Stimulated activated memory B cell treated with anti-CD40 and anti-IgM and Interleukin-4, amounts not matched to agents 10 μg/mL and 1 μg/mL and 100 μg/mL, for 72 hours (primary cell): ENCODE measurements at regions not wholly inside any gene's neighbourhood (a gene's known extent, or its start where the extent isn't known, plus 50 kb on each side); places are given as distances from the start of the nearest gene placed in this dataset.

Source experiments
- ATAC-seq: fragments of 150-1000 bp; cut with Tn5 transposase; 2 replicates; pipeline ENCODE4 v1.10.0; 2021
- H3K27ac Mint-ChIP-seq: one replicate; pipeline ENCODE4 v1.8.0; 2022; ENCODE audit warnings: mild to moderate bottlenecking, mixed read lengths
- H3K27me3 Mint-ChIP-seq: one replicate; pipeline ENCODE4 v1.8.0; 2022; ENCODE audit warnings: mixed read lengths
- H3K36me3 Mint-ChIP-seq: one replicate; pipeline ENCODE4 v1.8.0; 2022; ENCODE audit warnings: mixed read lengths
- H3K4me1 Mint-ChIP-seq: one replicate; pipeline ENCODE4 v1.8.0; 2022; ENCODE audit warnings: mixed read lengths
- H3K4me3 Mint-ChIP-seq: one replicate; pipeline ENCODE4 v1.8.0; 2022; ENCODE audit warnings: mild to moderate bottlenecking, moderate library complexity, mixed read lengths
- H3K9me3 Mint-ChIP-seq: one replicate; pipeline ENCODE4 v1.8.0; 2022; ENCODE audit warnings: mixed read lengths

DNA sequence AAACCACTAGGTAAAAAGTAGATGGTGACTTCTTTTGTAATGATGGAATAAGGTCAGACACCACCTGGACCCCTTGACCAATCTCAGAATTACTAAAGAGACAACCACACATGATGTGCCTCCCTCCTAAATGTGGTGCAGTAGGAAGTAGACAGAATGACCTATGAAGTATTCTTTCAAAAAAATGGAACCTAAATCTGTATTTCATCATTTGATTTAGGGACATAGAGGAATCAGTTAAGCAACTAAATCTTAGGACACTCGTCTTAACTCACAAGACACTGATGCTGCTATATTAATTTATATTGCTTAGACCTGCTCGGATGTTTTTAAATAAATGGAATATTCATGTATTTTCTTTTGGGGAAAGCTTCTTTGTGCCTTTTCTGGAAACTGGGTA lies 80.9 kb upstream of the IRF2BP2 start:
- Mint-ChIP-seq H3K4me1 (peaks cover 9% of the 10 kb centered on the region), H3K36me3 (no peaks in the 10 kb centered on the region), H3K27ac (no peak overlapping the region), H3K27me3 (no peaks in the 10 kb centered on the region), H3K9me3 (no peaks in the 10 kb centered on the region), H3K4me3 (no peak overlapping the region)
- no peak for ATAC-seq

DNA sequence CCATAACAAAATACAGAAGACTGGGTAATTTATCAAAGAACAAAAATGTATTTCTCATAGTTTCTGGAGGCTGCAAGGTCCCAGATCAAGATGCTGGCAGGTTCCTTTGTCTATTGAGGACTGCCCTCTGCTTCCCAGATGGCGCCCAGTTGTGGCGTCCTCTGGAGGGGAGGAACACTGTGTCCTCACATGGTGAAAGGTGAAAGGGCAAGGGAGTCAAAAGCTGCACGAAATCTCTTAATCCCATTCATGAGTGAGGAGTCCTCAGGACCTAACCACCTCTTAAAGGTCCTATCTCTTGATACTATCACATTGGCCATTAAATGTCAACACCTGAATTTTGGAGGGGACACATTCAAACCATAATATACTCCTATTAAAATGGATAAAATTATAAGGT lies 79.3 kb upstream of the IRF2BP2 start:
- no peaks in the 10 kb centered on the region for H3K4me1 Mint-ChIP-seq
- no peaks in the 10 kb centered on the region for H3K27me3 Mint-ChIP-seq
- H3K9me3 Mint-ChIP-seq = no peaks in the 10 kb centered on the region
- no peak overlapping the region for H3K4me3 Mint-ChIP-seq
- H3K27ac Mint-ChIP-seq = no peak overlapping the region
- H3K36me3 Mint-ChIP-seq = no peaks in the 10 kb centered on the region
- ATAC-seq = no peak

DNA sequence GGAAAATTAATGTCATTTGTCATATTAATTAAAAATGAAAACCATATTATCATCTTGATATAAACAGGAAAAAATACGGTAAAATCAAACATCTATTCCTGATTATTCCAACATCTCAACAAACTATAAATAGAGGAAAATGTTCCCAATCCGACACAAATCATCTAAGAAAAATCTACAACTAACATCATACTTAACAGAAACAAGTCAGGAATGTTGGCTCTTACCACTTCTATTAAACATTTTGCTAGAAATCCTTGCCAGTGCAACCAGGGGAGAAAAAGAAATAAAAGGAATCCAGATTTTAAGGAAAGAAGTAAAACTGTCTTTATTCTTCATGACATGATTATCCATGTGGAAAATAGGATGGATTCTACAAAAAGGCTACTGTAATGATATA lies 77.0 kb upstream of the IRF2BP2 start:
- Mint-ChIP-seq H3K36me3 (no peaks in the 10 kb centered on the region), H3K4me1 (no peaks in the 10 kb centered on the region), H3K27ac (no peak overlapping the region), H3K4me3 (no peak overlapping the region), H3K9me3 (no peaks in the 10 kb centered on the region), H3K27me3 (no peaks in the 10 kb centered on the region)
- ATAC-seq = no peak

DNA sequence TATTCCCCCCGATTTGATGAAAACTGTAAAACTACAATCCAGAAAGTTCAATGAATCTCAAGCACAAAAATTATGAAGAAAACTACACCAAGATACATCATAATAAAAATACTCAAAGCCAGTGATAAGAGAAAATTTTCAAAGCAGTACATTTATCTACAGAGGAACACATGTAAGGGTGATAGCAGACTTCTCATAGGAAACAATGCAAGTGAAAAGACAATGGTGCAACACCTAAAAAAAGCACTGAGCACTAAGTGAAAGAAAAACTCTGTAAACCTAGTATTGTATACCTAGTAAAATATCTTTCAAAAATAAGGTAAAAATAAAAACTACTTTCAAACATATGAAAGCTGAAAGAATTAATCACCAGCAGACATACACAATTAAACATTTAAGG lies 76.1 kb upstream of the IRF2BP2 start:
- H3K36me3 Mint-ChIP-seq = no peaks in the 10 kb centered on the region

DNA sequence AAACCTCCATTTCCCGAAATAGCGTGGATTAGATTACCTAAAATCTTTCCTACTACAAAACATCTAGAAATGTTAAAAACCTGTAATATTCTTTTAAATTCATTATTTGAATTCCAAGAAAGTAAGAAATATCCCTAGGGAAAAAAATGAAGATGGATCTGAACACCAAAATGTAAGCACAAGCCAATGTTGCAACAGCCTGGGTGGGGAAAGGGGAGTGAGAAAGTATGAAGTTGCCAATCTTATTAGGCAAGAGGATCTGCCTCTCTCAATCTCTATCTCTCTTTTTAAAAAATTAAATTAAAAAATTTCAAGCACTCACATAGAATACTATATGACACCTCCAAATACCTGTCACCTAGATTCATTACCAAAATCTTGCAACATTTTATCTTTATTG lies 74.9 kb upstream of the IRF2BP2 start:
- no peaks in the 10 kb centered on the region for H3K4me1 Mint-ChIP-seq
- H3K27ac Mint-ChIP-seq = no peak overlapping the region
- no peaks in the 10 kb centered on the region for H3K9me3 Mint-ChIP-seq
- no peak for ATAC-seq
- no peak overlapping the region for H3K4me3 Mint-ChIP-seq
- no peaks in the 10 kb centered on the region for H3K27me3 Mint-ChIP-seq
- no peaks in the 10 kb centered on the region for H3K36me3 Mint-ChIP-seq

More for the DNA sequence above, 76.1 kb upstream of the IRF2BP2 start:
- H3K4me1 Mint-ChIP-seq = no peaks in the 10 kb centered on the region
- no peak for ATAC-seq
- no peaks in the 10 kb centered on the region for H3K27me3 Mint-ChIP-seq
- no peak overlapping the region for H3K4me3 Mint-ChIP-seq
- H3K9me3 Mint-ChIP-seq = no peaks in the 10 kb centered on the region
- no peak overlapping the region for H3K27ac Mint-ChIP-seq

DNA sequence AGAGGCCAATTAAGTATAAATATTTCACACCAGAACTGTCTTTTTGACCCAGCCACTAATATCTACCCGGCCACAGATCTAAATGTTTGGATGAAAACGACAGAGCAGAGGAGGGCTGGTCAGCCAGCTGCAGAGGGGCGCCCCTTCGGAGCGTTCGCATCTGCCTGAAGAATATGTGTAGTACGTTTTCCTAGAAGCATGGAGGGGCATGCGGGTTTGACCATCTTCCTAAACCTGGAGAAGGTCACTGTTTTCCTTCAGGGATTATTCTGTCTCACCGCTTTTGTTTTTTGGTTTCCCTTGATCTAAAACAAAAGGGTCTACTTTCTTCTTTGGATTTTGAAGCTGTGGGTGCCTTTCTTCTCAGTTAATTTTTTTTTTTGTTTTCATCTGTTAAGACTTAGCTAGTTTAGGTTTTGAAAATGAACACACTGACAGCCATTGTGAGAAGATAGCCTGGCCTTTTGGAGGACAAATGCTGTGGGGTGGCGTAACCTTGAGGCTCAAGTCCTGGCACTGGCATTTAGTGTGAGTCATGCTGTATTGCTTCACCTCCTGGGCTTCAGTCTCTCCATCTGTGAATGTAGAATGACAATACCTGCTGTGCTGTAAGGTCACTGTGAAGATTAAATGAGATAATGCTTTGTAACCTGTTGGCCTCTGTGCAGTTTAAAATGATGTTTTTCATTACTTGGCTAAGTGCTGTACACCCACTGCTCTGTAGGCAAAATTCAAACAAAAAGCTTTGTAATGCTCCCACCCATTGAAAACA lies 74.1 kb upstream of the IRF2BP2 start:
- no peaks in the 10 kb centered on the region for H3K4me1 Mint-ChIP-seq
- no peak for ATAC-seq
- H3K9me3 Mint-ChIP-seq = no peaks in the 10 kb centered on the region
- H3K27me3 Mint-ChIP-seq = no peaks in the 10 kb centered on the region
- no peaks in the 10 kb centered on the region for H3K36me3 Mint-ChIP-seq
- no peak overlapping the region for H3K27ac Mint-ChIP-seq
- H3K4me3 Mint-ChIP-seq = no peak overlapping the region

DNA sequence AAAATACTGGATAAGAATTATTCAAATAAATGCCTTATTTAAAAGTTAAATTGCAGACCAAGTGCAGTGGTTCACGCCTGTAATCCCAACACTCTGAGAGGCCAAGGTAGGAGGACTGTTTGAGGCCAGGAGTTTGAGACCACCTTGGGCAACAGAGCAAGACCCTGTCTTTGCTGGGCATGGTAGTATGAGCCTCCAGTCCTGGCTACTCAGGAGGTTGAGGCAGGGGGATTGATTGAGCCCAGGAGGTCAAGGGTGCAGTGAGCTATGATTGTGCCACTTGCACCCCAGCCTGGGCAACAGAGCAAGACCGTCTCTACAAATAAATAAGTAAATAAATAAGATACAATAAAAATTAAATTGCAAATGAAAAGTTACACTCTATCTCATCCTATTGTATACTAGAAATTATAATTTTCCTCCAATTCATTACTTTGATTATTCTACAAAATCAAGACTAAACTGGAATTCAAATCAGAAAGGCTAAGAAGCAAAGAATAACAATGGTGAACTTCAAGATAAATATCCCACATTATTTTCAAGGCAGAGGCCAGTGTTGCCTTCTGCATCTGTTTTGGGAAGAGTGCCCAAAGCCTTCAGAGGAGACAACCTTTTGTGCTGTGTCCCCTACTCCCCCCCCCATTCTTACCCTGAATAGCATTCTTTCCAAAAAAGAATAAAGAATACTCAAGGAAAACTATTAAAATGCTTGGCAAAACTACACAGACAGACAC lies 73.3 kb upstream of the IRF2BP2 start:
- no peak overlapping the region for H3K27ac Mint-ChIP-seq
- H3K4me1 Mint-ChIP-seq = no peaks in the 10 kb centered on the region
- H3K27me3 Mint-ChIP-seq = no peaks in the 10 kb centered on the region
- no peak overlapping the region for H3K4me3 Mint-ChIP-seq
- H3K9me3 Mint-ChIP-seq = no peaks in the 10 kb centered on the region
- no peaks in the 10 kb centered on the region for H3K36me3 Mint-ChIP-seq
- no peak for ATAC-seq

DNA sequence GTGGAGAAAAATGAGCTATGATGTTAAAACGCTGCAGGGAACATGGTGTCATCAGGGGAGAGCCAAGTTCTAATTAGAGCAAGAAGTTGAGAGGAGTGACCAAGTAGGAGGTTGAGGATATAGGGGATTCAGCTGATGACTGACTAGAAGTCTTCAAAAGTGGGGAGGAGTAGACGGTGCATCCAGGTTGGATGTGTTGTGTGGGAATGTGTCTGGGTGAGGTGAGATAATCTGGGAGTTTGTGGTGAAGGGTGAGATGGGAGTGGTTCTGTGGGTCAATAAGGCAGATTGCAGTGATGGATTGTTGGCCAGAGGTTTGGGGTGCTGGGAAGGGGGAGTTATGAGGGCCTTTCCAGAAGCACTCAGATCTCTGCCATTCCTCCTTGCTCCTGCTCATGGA lies 72.0 kb upstream of the IRF2BP2 start:
- no peak for ATAC-seq
- H3K4me3 Mint-ChIP-seq = no peak overlapping the region
- H3K4me1 Mint-ChIP-seq = no peaks in the 10 kb centered on the region
- no peak overlapping the region for H3K27ac Mint-ChIP-seq
- no peaks in the 10 kb centered on the region for H3K36me3 Mint-ChIP-seq
- H3K9me3 Mint-ChIP-seq = no peaks in the 10 kb centered on the region
- H3K27me3 Mint-ChIP-seq = no peaks in the 10 kb centered on the region

DNA sequence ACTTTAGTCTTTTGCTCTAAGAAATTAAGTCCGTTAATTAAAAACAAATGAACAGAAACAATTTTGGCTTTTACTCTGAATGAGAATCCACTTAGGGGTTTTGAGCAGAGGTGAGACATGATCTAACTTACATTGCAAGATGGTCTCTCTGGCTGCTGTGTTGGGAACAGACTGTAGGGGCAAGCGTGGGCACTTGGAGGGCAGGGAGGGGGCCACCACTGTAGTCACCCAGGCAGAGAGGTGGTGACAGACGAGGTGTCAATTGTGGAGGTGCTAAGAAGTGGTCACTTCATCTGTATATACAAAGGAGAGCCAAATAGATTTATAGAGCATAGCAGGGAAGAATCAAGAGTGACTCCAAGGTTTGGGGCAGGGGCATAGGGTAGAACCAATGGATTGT lies 71.1 kb upstream of the IRF2BP2 start:
- Mint-ChIP-seq H3K27ac (no peak overlapping the region), H3K36me3 (no peaks in the 10 kb centered on the region), H3K27me3 (no peaks in the 10 kb centered on the region), H3K4me3 (no peak overlapping the region), H3K4me1 (peaks cover 2% of the 10 kb centered on the region), H3K9me3 (no peaks in the 10 kb centered on the region)
- ATAC-seq = no peak

DNA sequence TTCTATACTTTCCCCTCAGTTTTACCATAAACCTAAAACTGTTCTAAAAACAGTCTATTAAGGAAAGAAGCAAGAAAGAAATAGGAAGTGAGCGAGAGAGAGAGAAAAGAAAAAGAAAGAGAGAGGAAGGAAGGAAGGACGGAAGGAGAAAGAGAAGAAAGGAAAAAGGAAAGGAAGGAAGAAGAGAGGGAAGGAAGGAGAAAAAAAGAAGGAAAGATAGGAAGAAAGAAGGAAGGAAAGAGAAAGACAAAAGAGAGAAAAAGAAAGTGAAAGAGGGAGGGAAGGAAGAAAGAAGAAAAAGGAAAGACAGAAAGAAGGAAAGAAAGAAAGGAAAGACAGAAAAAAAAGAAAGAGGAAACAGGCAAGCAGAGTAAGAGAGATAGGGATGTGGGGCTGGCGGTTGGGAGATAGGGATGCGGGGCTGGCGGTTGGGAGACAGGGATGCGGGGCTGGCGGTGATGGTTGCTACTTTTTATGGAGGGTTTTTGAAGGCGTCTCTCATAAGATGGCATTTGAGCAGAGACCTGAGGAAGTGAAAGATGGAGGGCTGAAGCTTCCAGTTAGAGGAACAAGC lies 70.4 kb upstream of the IRF2BP2 start:
- Mint-ChIP-seq H3K4me1 (peaks cover 8% of the 10 kb centered on the region), H3K27ac (no peak overlapping the region), H3K4me3 (no peak overlapping the region), H3K9me3 (no peaks in the 10 kb centered on the region), H3K27me3 (no peaks in the 10 kb centered on the region), H3K36me3 (no peaks in the 10 kb centered on the region)
- ATAC-seq = no peak

DNA sequence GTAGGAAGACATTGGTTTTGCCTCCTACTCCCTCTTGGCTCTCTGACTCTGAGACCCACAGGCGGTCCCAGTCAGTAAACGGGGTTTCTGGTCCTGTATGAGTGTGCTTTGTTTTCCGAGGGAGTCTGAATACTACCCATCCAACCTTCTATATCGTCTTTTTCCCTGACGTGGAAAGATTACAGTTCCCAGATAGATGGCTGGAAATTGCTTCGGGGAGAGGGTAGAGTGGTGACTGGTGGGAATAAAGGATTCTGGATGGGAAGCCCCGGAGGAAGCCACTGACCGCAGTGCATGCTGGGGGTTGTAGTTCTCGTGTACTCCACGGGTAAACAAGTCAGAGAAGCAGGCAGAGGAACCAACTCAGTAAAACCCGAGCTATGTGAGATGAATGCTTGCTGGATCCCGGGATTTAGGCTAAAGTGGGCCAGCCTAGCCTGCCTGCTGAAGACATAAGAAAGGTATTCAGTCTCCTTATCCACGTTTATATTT lies 66.2 kb upstream of the IRF2BP2 start:
- no peaks in the 10 kb centered on the region for H3K9me3 Mint-ChIP-seq
- peak; percentile 87 for ATAC-seq
- H3K27me3 Mint-ChIP-seq = no peaks in the 10 kb centered on the region
- peak overlapping the region; percentile 84 for H3K4me3 Mint-ChIP-seq
- H3K4me1 Mint-ChIP-seq = peaks cover 19% of the 10 kb centered on the region
- H3K36me3 Mint-ChIP-seq = no peaks in the 10 kb centered on the region
- H3K27ac Mint-ChIP-seq = peak overlapping the region; percentile 74

DNA sequence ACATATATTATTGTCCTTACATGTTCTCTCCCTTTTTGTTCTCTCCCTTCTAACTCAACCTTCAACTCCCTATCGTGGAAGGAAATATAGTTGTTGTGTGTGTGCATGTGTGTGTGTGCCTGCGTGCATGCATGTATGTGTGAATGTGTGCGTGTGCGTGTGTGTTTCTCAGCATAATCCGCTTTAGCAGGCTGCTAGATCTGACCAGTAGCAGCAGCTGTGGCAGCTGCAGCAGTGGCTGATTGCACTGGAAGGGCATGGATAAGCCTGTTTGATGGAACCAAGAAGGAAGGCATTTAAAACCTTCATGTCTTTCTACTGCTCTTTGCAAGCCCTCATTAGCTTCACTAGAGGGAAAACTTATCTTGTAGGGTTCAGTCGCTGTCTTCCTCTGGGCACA lies 65.6 kb upstream of the IRF2BP2 start:
- Mint-ChIP-seq H3K27me3 (no peaks in the 10 kb centered on the region), H3K4me1 (peaks cover 21% of the 10 kb centered on the region), H3K27ac (peak overlapping the region; percentile 74), H3K36me3 (no peaks in the 10 kb centered on the region), H3K9me3 (no peaks in the 10 kb centered on the region), H3K4me3 (peak overlapping the region; percentile 84)
- ATAC-seq = no peak

DNA sequence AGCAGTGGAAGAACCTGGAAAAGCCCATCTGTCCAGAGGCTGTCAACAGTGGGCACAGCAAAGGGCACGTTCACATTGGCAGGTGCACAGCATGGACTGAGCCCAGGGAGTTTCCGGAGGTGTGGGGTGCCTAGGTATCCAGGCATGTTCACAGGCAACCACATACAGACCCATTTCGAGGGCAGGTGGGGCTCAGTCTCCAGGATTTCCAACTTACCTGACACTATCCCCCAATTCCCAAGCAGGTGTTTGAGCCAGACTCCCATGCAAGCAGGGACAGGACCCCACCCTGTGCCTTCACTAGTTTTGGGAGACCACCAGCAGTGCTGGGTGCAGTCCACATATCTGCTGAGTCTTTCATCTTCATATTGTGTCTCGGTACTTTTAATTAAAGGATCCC lies 65.0 kb upstream of the IRF2BP2 start:
- H3K27me3 Mint-ChIP-seq = no peaks in the 10 kb centered on the region
- H3K4me1 Mint-ChIP-seq = peaks cover 21% of the 10 kb centered on the region
- ATAC-seq = no peak
- no peaks in the 10 kb centered on the region for H3K9me3 Mint-ChIP-seq
- no peak overlapping the region for H3K4me3 Mint-ChIP-seq
- no peak overlapping the region for H3K27ac Mint-ChIP-seq
- no peaks in the 10 kb centered on the region for H3K36me3 Mint-ChIP-seq

DNA sequence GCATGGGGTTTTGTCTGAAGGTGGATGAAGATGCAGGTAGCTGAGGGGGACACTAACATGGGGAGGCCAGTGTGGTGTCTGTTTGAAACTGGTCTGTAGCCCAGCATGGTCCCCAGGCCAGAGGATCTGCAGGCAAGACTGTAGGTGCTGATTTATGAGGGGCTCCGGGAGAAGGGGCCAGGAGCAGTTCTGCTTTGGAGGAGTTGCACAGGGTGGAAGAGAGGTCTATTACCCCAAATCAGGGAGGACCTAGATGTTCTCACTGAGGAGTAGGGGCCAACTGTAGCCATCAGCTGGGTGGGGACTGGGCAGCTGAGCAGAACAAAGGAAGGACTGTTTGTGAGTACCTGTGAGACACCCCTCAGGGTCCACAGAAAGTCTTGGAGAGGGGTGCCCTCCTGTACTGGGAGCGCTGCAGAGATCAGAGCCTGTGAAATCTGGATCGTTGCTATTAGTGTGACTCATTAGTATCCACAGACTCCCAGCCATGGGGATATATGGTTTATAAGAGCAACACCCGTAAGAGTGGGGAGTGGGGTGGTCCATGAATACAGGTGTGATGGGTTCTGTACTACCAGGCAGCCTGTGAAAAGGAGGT lies 64.3 kb upstream of the IRF2BP2 start:
- no peak for ATAC-seq
- H3K36me3 Mint-ChIP-seq = no peaks in the 10 kb centered on the region
- H3K27ac Mint-ChIP-seq = no peak overlapping the region
- H3K27me3 Mint-ChIP-seq = no peaks in the 10 kb centered on the region
- no peak overlapping the region for H3K4me3 Mint-ChIP-seq
- no peaks in the 10 kb centered on the region for H3K9me3 Mint-ChIP-seq
- H3K4me1 Mint-ChIP-seq = peaks cover 21% of the 10 kb centered on the region

DNA sequence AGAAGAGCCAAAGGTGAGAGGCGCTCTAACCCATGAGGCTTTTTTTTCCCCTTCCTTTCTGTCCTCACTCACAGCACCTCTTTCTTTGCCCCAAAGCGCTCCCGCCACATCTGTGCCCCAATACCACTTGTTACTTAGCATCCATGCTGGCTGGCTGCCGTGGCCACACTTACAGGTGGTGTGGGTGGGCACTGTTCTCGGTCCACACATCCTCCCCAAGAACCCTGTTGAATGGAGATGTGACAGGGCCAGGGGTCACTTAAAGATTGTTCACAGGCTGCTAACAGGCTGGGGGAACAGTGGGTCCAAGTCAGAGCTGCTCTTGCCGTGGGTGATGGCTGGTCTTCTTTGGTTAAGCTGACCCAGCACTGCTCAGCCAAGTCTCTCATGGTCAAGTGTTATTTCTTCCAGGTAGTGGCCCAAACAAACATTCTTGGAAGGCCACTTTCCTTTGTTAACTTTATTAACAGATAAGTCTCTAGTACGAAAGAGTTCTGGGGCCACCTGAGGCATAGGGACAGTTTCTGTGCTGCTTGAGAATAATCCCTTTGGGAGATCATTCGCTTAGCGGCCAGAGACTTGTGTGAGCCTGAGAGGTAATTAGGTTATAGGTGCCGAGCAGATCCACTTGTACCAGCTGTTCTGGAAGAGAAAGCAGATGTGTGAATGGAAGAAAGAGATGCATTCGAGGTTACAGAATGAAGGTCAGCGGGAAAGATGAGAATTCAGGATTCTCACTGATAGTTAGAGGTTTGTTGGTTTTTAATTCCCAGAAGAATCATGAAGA lies 62.6 kb upstream of the IRF2BP2 start:
- no peak for ATAC-seq
- H3K27ac Mint-ChIP-seq = peak overlapping the region; percentile 18
- no peaks in the 10 kb centered on the region for H3K9me3 Mint-ChIP-seq
- H3K36me3 Mint-ChIP-seq = no peaks in the 10 kb centered on the region
- H3K27me3 Mint-ChIP-seq = no peaks in the 10 kb centered on the region
- H3K4me1 Mint-ChIP-seq = peaks cover 21% of the 10 kb centered on the region
- no peak overlapping the region for H3K4me3 Mint-ChIP-seq
